GM21576 (cell line): ENCODE measurements at regions not wholly inside any gene's neighbourhood (a gene's known extent, or its start where the extent isn't known, plus 50 kb on each side); places are given as distances from the start of the nearest gene placed in this dataset.
"Not testable (repeated sequence)": the region's sequence is repeated elsewhere in the genome, so short reads cannot be mapped to it uniquely, and the experiment has no call there.

Experiments
- ATAC-seq: cut with Tn5 transposase; IDR thresholded peaks from one replicate; pipeline ENCODE4 v1.9.1; 2021; ENCODE audit warnings: mild to moderate bottlenecking, moderate library complexity; ENCODE audit not compliant: unreplicated experiment

- no peak for ATAC-seq
Measured at GRCh38 chr6:100322886-100323285, 141.8 kb downstream of the SIM1 start.

GRCh38 chr6:100320686-100321085, 144.0 kb downstream of the SIM1 start:
- ATAC-seq, result no peak

GRCh38 chr6:100317031-100317430, 147.7 kb downstream of the SIM1 start:
- ATAC-seq, result no peak

GRCh38 chr6:100314186-100314585, 150.5 kb downstream of the SIM1 start:
- no peak for ATAC-seq

- no peak for ATAC-seq
Measured at GRCh38 chr6:100311707-100312251, 152.9 kb downstream of the SIM1 start.

GRCh38 chr6:100309174-100309573, 155.5 kb downstream of the SIM1 start:
- ATAC-seq, result no peak

- no peak for ATAC-seq
Measured at GRCh38 chr6:100307561-100307960, 157.2 kb downstream of the SIM1 start.

GRCh38 chr6:100305209-100305869, 159.4 kb downstream of the SIM1 start:
- ATAC-seq, result no peak

GRCh38 chr6:100304575-100304974, 160.1 kb downstream of the SIM1 start:
- ATAC-seq, result no peak

- ATAC-seq, result no peak
Measured at GRCh38 chr6:100301731-100302130, 163.0 kb downstream of the SIM1 start.

GRCh38 chr6:100300221-100300736, 164.4 kb downstream of the SIM1 start:
- no peak for ATAC-seq

GRCh38 chr6:100296810-100297544, 167.7 kb downstream of the SIM1 start:
- no peak for ATAC-seq

GRCh38 chr6:100295172-100295571, 169.5 kb downstream of the SIM1 start:
- not testable (repeated sequence) for ATAC-seq

- no peak for ATAC-seq
Measured at GRCh38 chr6:100289285-100289684, 175.4 kb downstream of the SIM1 start.

GRCh38 chr6:100288311-100288710, 176.4 kb downstream of the SIM1 start:
- ATAC-seq, result no peak

GRCh38 chr6:100283285-100283684, 181.4 kb downstream of the SIM1 start:
- no peak for ATAC-seq

- ATAC-seq, result no peak
Measured at GRCh38 chr6:100281471-100281901, 183.2 kb downstream of the SIM1 start.

GRCh38 chr6:100276311-100277057, 188.2 kb downstream of the SIM1 start:
- no peak for ATAC-seq

- no peak for ATAC-seq
Measured at GRCh38 chr6:100274147-100274546, 190.6 kb downstream of the SIM1 start.

- ATAC-seq, result no peak
Measured at GRCh38 chr6:100271625-100272024, 193.1 kb downstream of the SIM1 start.

GRCh38 chr6:100271202-100271601, 193.5 kb downstream of the SIM1 start:
- ATAC-seq, result no peak
